Left ventricle myocardium inferior (tissue), 1 donor: ENCODE measurements at regions not wholly inside any gene's neighbourhood (a gene's known extent, or its start where the extent isn't known, plus 50 kb on each side); places are given as distances from the start of the nearest gene placed in this dataset.
"Not testable (repeated sequence)": the region's sequence is repeated elsewhere in the genome, so short reads cannot be mapped to it uniquely, and the experiment has no call there.

Experiments
- DNase-seq: peaks from one replicate; pipeline ENCODE4 v3.0.0-alpha.2; 2020
- H3K27ac ChIP-seq: fragments of 200-600 bp; replicated peaks from 2 replicates; pipeline ENCODE4 v1.8.0; 2021
- H3K27me3 ChIP-seq: fragments of 200-600 bp; 2 replicates; pipeline ENCODE4 v1.8.0; 2021; ENCODE audit warnings: low read depth
- H3K36me3 ChIP-seq: fragments of 200-600 bp; 2 replicates; pipeline ENCODE4 v1.8.0; 2021
- H3K4me1 ChIP-seq: fragments of 200-600 bp; 2 replicates; pipeline ENCODE4 v1.8.0; 2021
- H3K4me3 ChIP-seq: fragments of 200-600 bp; 2 replicates; pipeline ENCODE4 v1.8.0; 2021; ENCODE audit warnings: mild to moderate bottlenecking, moderate library complexity
- H3K9me3 ChIP-seq: fragments of 200-600 bp; replicated peaks from 2 replicates; pipeline ENCODE4 v1.8.0; 2021
- CTCF ChIP-seq: fragments of 200-600 bp; IDR thresholded peaks from 2 replicates; pipeline ENCODE4 v1.8.0; 2021; ENCODE audit warnings: antibody characterized with exemption, mild to moderate bottlenecking, borderline replicate concordance
- intact Hi-C: fragments of 100-400 bp; cut with micrococcal nuclease; formaldehyde crosslinking; loops from one replicate; pipeline ENCODE4 v1.11.0; 2022
- donor health status: DM: no; HTN: yes; CAD: no; lungs with severe emphysema.

- Histone ChIP-seq H3K4me1 (no peaks in the 10 kb centered on the region), H3K9me3 (peaks cover 4% of the 10 kb centered on the region), H3K27me3 (no peaks in the 10 kb centered on the region), H3K36me3 (no peaks in the 10 kb centered on the region), H3K27ac (no peak overlapping the region), H3K4me3 (no peak overlapping the region)
- TF ChIP-seq CTCF: no peak
- DNase-seq: no peak
- intact Hi-C loops: no loop called here
Observed at GRCh38 chr5:159802661-159803060, 113.6 kb upstream of the ADRA1B start.

GRCh38 chr5:159804121-159804520 is 112.2 kb upstream of the ADRA1B start:
- Histone ChIP-seq H3K9me3 (peaks cover 4% of the 10 kb centered on the region), H3K36me3 (no peaks in the 10 kb centered on the region), H3K27ac (no peak overlapping the region), H3K4me3 (no peak overlapping the region), H3K27me3 (no peaks in the 10 kb centered on the region), H3K4me1 (no peaks in the 10 kb centered on the region)
- intact Hi-C loops: no loop called here
- no peak for TF ChIP-seq CTCF
- no peak for DNase-seq

- no peak overlapping the region for H3K4me3 ChIP-seq
- intact Hi-C loops: no loop called here
- no peak for TF ChIP-seq CTCF
- no peaks in the 10 kb centered on the region for H3K36me3 ChIP-seq
- H3K4me1 ChIP-seq: no peaks in the 10 kb centered on the region
- no peaks in the 10 kb centered on the region for H3K27me3 ChIP-seq
- peak overlapping the region; percentile 41 for H3K27ac ChIP-seq
- H3K9me3 ChIP-seq: peaks cover 5% of the 10 kb centered on the region
- DNase-seq: peak; percentile 25
Observed at GRCh38 chr5:159805021-159805420, 111.3 kb upstream of the ADRA1B start.

GRCh38 chr5:159807135-159807534 is 109.1 kb upstream of the ADRA1B start:
- H3K4me3 ChIP-seq, DNase-seq, intact Hi-C loops, H3K27me3 ChIP-seq, H3K4me1 ChIP-seq, H3K36me3 ChIP-seq, H3K27ac ChIP-seq: not testable (repeated sequence)
- H3K9me3 ChIP-seq: peaks cover 11% of the 10 kb centered on the region

GRCh38 chr5:159807586-159807985 is 108.7 kb upstream of the ADRA1B start:
- intact Hi-C loops: no loop called here
- H3K9me3 ChIP-seq: peaks cover 11% of the 10 kb centered on the region
- no peaks in the 10 kb centered on the region for H3K36me3 ChIP-seq
- H3K27ac ChIP-seq: no peak overlapping the region
- no peaks in the 10 kb centered on the region for H3K27me3 ChIP-seq
- DNase-seq: no peak
- no peak for TF ChIP-seq CTCF
- no peaks in the 10 kb centered on the region for H3K4me1 ChIP-seq
- H3K4me3 ChIP-seq: no peak overlapping the region

- Histone ChIP-seq H3K4me1 (no peaks in the 10 kb centered on the region), H3K9me3 (peaks cover 11% of the 10 kb centered on the region), H3K4me3 (no peak overlapping the region), H3K27me3 (no peaks in the 10 kb centered on the region), H3K36me3 (no peaks in the 10 kb centered on the region), H3K27ac (no peak overlapping the region)
- TF ChIP-seq CTCF: no peak
- no peak for DNase-seq
- intact Hi-C loops: no loop called here
Observed at GRCh38 chr5:159811712-159812111, 104.6 kb upstream of the ADRA1B start.

- H3K9me3 ChIP-seq, H3K27me3 ChIP-seq, H3K27ac ChIP-seq, intact Hi-C loops, H3K36me3 ChIP-seq, H3K4me3 ChIP-seq, DNase-seq, H3K4me1 ChIP-seq: not testable (repeated sequence)
Observed at GRCh38 chr5:159812759-159813158, 103.5 kb upstream of the ADRA1B start.
